RKO (cell line): ENCODE measurements at regions not wholly inside any gene's neighbourhood (a gene's known extent, or its start where the extent isn't known, plus 50 kb on each side); places are given as distances from the start of the nearest gene placed in this dataset.
A peak's percentile ranks its signal among the peaks of the same experiment; 100 is the strongest.
"Not testable (repeated sequence)": the region's sequence is repeated elsewhere in the genome, so short reads cannot be mapped to it uniquely, and the experiment has no call there.

Source experiments
- DNase-seq: peaks from one replicate; pipeline ENCODE4 v3.0.0-alpha.2; 2016; ENCODE audit warnings: low spot score

DNA sequence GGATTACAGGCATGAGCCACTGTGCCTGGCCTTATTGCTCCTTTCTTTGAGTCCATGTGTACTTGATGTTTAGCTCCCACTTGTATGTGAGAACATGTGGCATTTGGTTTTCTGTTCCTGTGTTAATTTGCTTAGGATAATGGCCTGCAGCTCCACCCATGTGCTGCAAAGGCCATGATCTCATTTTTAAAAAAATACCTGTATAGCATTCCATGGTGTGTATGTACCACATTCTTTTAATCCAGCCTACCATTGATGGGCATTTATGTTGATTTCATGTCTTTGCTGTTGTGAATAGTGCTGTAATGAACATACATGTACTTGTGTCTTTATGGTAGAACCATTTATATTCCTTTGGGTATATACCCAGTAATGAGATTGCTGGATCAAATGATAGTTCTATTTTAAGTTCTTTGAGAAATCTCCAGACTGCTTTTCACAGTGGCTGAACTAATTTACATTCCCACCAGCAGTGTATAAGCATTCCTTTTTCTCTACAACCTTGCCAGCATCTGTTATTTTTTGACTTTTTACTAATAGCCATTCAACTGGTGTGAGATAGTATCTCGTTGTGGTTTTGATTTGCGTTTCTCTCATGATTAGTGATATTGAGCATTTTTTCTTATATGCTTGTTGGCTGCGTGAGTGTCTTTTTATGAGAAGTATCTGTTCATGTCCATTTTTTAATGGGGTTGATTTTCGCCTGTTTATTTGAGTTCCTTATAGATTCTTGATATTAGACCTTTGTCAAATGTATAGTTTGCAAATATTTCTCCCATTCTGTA lies 136.4 kb upstream of the SPRED2 start:
- DNase-seq = not testable (repeated sequence)

DNA sequence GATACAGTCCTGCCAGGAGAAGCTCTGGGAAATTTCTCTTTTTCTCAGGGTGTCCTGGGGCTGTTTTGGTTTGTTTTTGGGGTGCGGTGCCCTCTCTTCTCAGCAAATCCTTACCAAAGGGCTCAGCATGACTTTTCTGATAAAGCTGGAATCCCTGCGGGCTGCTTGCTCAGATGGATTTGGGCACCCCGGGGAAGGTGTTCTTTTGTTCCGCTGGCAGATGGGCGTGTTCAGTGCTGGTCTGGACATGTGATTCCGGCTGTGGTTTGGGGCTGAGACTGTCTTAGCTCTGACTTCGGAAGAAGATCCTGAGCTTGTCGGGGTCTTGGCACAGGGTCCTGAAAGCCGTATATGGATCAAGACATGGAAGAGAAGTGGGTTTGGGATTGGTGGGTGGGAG lies 134.2 kb upstream of the SPRED2 start:
- DNase-seq = no peak

DNA sequence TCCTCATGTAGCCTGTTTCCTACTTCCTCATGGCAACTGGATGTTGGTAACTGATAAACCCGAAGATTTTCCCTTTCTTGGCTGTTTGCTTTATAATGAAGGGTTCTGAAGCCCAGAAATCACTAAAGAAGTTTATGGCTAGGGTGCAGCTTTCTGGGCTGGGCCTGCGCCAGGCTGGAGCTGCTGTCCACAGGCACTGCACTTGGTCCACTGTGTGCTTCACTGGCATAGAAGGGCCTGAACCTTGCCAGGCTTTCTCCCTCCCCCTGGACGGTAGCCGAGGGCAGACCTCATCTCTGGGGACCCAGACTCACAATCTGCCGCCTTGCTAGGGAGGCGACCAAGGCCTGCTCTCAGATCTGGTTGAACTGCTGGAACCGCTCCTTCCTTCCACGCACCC lies 133.3 kb upstream of the SPRED2 start:
- no peak for DNase-seq

DNA sequence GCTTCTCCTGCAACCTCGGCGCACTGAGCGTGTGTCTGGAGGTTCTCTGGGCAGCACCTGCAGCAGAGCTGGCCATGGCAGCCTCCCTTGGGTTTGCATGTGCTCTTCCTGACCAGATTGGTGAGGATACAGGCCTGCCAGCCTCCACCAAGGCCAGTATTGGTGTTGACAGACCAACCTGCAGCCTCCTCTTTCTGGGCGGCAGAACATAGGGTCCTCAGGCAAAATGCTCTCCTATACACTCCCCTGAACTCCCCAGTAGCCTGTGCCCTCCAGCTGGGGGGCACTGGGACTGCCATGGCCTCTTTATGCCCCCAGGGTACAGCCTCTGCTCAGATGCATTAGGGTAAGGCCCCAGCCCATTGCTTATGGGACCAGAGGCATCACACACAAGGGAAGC lies 131.9 kb upstream of the SPRED2 start:
- no peak for DNase-seq

DNA sequence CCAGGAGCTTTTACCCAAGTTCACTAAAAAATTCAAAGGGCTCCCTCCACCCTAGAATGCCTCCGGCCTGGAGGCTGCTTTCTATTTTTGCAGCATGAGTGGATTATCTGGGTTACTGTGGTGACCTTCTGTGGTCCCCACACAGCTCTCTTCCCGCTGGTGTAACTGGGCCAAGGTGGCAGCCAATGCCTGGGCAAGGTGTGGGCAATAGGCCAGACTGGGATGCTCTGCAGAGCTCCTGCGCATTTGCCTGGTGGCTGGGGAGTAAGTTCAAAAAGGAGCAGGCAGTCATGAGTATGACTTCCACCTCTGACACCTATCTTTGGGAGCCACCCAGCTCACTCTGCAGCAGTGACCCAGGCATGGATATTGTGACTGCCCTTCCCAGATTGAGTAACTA lies 130.5 kb upstream of the SPRED2 start:
- DNase-seq = no peak

DNA sequence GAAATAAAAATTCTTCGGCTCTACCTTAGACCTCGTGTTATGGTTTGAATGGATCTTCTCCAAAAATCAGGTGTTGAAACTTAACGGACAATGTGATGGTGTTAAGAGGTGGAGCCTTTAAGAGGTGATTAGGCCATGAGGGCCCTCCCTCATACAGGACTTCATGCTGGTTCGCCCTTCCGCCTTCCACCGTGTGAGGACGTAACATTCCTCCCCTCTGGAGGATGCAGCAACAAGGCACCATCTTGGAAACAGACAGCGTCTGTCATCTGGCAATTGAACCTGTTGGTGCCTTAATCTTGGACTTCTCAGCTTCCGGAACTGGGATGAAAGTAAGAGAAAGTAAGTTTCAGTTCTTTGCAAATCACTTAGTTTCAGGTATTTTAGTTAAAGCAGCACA lies 126.3 kb upstream of the SPRED2 start:
- no peak for DNase-seq

DNA sequence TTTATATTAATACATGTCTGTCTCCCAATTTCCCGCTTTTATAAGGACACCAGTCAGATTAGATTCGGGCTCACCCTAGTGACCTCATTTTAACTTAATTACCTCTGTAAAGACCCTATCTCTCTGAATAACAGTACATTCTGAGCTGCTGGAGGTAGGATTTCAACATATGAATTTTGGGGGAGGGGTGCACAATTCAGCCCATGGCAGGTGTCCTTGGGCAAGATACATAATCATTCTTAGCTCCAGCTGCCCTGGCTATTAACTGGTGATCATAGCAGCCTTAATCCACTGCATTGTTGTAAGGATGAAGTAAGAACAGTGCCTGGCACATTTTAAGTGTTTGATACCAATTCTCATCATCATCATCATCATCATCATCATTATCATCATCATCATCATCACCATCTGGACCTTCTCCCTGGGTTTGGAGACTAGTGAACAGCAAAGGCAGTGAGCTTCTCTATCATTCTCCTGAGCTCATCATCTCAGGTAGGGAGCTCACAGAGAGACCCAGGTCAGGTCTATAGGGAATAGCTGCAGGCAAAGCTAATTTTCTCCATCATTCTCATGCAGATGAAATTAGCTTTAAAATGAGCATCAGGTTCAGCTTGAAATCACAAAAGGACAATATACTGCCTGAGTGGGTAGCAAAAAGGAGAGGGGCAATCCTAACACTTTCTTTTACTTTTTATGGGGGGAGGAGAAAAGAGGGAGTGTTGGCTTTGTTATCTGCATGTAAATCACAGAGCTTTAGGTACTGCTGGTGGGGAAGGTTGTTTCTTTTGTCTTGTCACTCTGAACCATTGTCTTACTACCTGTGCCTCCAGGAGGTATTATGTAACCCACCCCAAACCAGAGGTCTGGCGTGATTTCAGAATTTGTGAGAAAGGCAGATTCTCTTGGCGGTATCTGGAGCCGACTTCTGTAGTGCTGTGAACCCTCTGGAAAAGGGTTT lies 125.5 kb upstream of the SPRED2 start:
- DNase-seq = no peak

DNA sequence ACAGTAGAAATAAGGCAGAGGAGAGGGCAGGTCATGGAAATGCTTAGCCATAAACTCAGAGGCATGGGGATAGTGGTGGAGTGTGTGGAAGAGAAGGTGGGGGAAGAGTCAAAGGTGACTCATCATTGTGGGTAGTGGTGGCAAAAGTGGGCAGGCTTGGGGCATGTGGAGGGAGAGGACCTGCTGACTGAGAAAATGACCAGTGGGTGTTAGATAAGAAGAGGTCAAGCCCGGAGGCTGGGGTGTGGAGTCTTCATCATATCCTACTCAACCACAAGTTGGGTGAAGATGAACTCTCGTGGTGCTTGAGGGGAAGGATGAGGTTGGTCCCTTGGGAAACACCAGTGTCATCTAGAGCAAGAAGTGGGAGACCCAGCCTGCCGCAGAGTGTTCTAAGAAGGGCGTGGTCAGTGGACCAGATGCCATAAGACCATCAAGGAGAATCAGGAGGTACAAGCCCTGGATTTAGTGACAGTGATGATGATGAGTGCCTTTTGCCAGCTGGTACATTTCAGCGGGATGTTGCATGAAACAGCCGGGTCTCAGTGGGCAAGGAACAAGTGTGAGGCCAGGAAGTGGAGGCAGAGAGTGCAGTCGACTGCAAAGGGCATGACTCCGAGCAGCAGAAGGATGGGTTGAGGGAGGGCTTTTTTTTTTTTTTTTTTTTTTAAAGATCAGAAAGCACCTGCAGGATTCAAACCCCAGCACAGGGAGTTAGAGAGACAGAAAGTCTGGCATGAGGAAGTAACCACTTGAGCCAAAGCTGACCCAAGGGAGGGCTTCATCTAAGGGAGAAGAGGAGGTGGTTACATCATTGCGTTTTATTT lies 122.6 kb upstream of the SPRED2 start:
- no peak for DNase-seq

DNA sequence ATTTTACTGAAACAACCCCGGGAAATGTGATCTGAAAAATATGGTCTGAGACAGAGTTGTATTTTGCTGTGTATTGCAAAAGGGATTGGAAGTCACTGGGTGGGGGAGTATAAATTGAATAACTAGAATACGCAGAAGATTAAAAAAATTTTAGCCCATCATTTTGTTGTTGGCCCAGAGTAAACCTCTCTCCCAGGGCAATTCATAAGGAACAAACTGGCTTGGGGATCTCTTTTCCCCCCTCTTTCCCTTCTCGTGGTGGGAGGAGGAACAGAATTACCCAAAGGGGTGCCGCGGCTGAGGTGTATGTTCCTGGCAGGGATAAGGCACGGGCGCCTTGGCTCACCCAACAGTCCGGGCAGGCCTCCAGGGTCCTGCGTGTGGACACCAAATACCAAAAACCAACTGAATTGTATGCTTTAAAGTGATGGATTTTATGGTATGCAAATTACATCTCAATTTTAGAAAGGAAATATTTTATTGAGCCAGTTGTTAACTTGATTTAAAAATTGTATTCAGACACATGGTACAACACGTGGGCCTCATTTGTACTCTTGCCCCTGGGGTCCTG lies 121.2 kb upstream of the SPRED2 start:
- DNase-seq = no peak

DNA sequence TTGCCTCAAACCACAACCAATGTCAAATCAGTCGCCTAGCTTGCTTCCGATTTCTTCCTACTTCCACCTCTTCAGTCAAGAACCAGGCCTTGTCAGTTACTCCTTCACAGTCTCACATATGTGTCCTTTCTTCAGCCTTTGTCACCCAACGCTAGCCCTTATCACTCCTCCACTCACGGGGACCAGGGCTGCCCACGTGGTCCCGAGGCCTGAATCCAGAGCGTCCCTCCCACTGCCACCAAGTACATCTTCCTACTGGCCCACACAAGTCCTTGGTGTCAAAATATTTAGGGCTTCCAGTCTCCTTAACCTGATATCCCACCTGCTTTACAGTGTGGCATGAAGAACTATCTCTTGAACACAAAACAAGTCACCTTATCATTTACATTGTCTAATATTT lies 119.1 kb upstream of the SPRED2 start:
- no peak for DNase-seq

DNA sequence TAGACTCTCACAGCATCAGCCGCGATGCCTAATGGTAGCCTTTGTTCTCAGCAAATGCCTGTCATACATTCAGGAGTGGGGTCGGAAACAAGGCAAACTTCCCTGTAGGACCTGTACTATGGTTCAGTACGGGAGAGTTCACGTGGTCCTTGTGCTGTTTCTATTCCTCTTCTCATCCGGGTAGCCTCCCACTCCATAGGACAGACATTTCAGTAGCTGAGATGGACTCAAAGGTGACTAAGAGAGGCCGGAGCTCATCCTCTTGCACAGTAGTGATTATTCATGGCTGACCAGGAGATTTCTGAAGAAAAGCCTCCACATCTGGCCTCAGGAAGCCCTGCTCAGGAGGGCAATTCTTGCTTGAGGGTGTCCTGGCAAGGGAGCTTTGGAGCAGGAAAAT lies 117.8 kb upstream of the SPRED2 start:
- DNase-seq = no peak

DNA sequence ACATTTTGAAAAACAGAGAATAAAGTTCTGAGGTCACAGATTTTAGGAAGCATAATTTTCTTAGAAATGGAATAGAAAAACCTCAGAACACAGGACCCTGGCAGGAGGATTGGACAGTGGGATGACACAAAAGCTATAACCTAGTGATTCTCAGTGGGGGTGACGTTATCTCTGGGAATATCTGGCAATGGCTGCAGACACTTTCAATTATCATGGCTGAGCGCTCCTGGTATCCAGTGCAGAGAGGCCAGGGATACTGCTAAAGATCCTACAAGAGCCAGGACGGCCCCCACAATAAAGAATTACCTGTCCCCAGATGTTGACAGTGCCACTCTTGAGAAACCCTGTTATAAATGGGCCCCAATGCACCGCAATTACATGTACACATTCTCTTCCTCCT lies 117.2 kb upstream of the SPRED2 start:
- no peak for DNase-seq

DNA sequence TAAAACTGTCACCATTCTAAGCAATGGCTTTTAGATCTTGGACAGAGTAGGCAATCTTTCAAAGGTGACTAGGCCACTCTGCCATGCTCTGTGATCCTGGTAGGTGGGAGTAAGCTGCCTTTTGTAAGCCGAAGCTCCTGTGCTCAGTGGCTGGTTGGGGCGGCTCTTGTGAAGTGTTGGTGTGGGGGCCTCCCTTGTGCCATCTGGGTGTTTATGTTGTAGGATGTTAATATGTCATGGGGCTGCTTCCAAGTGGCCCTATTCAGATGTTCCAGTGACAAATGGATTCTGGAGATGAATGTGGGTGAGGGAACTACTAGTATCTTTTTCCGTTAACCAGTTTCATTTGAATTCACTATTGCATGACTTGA lies 116.8 kb upstream of the SPRED2 start:
- no peak for DNase-seq

DNA sequence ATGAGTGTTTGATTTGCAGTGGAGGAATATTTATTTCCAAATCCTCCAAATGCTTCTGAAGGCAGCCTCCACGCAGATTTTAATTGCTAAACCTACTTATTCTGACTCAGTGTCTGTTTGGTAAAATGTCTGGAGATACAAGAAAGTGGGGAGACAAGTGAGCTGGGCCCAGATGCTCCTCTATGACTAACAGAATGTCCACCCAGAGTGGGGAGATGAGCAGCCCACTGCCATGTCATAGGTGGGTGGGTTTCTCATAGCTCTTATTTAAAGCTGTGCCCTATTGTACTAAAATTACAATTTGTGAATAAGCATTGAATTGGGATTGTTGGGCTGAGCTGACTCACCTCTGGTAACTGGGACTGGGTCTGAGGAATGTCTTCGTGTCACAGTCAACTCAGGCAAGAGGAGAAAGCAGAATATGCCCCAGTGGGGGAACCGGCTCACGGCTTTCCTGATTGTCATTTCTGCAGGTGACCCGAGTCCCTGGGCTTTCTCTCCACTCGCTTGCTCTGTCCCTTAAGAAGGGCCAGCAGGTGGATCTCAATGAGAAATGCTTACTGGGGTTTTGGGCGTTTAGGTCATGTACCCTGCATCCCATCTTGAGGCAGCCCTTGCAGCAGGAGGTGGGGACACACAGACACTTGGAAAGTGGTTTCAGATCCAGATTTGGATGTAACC lies 116.3 kb upstream of the SPRED2 start:
- DNase-seq = no peak

DNA sequence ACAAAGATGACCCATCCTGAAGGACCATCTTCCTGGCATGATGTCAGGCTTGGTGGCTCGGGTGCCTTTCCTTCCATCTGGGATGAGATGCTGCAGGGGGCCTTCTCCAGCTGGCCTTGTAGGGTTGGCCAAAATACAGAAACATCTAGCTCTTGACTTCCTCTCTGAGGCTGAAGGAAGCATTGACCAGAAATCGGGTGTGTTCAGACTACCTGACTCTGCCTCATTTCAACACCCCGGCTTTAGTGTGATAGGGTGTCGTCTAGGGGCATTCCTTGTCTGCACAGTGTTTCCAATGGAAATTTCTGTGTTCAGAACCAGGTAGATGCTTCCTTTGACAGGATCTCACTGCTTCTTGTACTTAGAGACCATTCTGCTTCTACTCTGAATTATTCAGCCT lies 115.7 kb upstream of the SPRED2 start:
- DNase-seq = no peak

DNA sequence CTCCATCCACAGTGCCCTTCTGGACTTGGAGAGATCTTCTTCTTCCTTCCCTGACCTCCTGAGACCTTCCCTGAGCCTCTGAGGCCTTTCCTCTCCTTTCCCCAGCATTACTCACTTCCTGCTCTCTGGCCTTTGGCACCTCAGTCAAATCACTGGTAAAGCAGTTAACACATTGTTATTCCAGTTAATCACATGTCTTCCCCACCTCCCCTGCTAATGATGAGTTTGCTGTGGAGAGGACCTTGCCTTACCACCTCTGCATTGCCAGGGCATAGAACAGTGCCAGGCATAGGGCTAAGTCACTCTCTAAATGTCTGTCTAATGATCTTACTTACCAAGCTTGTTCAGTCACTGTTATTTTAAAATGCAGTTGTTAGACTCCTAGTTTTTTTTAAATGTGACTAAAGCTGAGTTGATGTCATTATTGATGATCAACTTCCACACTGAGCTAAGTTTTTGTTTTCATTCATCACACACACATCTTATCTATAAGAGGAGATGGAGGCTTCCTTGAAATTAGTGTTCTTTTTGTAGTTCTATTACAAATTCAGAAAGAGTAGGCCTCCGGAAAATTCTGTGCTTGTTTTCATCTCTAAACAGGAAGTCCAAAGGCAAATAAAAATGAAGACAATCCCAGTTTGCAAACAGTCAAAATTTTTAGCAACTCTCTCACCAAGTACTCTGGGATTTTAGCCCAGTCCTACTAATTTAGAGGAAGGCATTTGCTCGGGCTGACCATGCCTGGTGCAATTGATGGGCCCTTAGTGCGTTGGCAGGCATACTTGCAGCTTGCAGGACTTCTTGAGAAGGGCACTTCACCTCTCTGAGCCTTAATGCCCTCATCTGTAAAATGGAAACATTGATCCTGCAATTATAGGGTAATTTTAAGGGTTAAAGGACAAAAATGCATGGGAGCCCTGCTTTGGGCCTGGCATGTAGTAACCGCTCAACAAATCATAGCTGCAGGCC lies 113.7 kb upstream of the SPRED2 start:
- peak; percentile 72 for DNase-seq

DNA sequence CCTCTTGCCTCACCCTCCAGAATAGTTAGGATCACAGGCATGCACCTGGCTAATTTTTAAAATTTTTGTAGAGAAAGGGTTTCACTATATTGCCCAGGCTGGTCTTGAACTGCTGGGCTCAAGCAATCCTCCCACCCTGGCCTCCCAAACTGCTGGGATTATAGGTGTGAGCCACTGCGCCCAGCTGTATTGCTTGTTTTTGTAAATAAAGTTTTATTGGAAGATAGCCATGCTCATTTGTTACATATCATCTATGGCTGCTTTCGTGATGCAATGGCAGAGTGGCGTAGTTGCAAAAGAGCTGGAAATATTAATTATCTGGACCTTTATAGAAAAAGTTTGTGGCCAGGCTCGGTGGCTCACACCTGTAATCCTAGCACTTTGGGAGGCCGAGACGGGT lies 109.4 kb upstream of the SPRED2 start:
- DNase-seq = no peak

DNA sequence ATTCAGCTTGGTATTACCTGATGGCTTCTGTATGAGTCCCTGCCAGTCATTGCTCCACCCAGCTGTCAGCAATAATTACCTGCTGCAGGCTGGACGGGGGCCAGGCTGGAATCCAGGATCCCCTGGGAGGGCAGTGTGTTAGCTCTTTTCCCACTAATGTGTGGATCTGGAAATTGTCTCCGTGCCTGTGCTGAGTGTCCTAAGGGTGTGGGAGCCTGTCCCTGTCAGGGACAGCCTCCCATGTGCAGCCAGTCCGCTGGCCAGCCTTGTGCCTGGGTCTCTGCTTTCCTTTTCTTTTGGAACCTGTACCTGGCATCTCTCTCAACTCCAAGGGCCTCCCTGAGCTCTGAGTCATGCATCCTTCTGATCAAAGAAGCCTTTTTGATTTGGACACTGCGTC lies 107.2 kb upstream of the SPRED2 start:
- DNase-seq = no peak

DNA sequence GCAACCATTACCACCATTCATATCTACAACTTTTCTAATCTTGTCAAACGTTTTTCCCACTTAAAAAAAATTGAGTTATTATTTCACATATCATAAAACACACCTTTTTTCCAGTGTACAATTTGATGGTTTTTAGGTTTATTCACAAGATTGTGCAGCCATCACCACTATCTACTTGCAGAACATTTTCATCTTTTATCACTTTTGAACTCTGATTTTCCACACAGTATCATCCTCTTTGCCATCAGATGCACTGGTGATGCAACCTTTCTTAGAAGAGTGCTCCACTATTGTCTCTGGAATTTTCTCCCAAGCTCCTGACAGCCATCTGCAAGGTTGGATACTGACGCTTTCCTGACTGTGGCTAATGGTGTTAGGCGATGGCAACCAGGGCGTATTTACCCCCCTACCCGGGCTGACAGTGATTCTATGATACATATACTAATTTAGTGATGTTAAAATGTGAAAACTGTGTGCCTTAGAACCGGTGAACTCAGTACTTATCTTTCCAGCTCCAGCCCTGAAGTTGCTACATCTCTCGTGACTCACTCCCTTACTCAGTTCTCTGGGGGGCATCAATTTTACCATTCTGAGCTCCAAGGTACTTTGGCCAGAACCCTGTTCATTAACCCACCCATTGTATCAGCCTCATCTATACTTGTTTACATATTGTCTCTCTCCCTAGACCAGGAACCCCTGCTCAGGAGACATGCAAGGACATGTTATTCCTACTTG lies 105.4 kb upstream of the SPRED2 start:
- no peak for DNase-seq

DNA sequence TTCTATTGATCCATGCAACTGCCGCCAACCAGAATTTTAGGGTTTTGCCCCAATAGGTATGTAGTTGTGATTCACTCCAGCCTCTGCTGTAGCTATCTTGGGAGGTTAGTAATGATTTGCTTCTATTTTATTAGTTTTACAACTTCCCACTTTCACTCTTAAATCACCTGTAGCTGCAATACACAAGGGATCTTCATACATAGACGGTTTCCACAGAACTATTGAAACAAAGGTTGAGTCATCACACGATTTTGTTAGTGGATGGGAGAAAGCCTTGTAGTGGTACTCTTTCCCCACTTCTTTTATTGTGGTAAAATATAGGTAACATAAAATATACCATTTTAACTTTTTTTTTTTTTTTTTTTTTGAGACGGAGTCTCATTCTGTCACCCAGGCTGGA lies 104.2 kb upstream of the SPRED2 start:
- DNase-seq = no peak
